NCI-H2029 (cell line): ENCODE measurements at regions not wholly inside any gene's neighbourhood (a gene's known extent, or its start where the extent isn't known, plus 50 kb on each side); places are given as distances from the start of the nearest gene placed in this dataset.
"Not testable (repeated sequence)": the region's sequence is repeated elsewhere in the genome, so short reads cannot be mapped to it uniquely, and the experiment has no call there.

Experiments used
- DNase-seq: peaks from one replicate; lab custom pipeline; 2025; lab: John Stamatoyannopoulos, UW

GRCh38 chr6:1230689-1231605, 81.0 kb upstream of the FOXQ1 start:
- no peak for DNase-seq

DNA sequence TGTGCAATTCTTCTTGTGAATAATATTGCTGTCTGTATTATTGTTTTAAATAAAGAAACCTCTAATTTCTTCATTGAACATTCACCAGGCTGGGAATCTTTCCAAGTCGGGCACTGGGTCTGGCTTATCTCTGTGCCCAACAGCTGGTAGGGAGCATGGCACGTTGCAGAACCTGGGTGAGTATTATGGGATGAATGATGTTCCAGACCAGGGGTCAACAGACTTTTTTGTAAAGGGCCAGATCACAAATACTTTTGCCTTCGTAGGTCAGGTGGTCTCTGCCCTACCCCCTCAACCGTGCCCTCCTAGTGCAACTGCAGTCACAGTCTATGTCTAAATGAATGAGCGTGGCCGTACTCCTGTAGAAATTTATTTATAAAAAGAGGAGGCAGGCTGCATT, 81.6 kb upstream of the FOXQ1 start:
- DNase-seq, result no peak

GRCh38 chr6:1229808-1230207, 82.1 kb upstream of the FOXQ1 start:
- DNase-seq, result no peak

GRCh38 chr6:1229301-1229700, 82.6 kb upstream of the FOXQ1 start:
- no peak for DNase-seq

DNA sequence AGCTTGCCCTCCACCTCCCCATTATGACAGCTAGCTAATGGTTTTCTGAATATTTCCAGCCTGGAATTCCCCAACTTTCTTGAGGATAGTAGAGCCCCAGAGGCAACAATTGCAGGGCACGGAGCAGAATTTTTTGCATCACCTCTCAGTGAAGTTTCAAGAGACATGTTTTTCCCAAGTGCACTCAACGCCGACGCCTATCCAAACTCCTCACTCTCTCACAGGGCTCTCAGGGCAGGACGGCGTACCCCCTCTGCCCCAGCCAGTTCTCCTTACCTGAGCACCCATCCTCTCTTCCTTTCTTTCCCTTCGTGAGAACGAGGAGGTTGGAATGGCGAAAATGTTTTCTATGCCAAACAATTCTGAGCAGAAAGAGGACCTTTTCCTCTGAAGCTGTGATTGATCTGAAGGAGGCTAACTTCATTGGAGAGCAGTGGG, 83.1 kb upstream of the FOXQ1 start:
- no peak for DNase-seq

- peak; percentile 21 for DNase-seq
Observed at GRCh38 chr6:1227935-1228753, 83.8 kb upstream of the FOXQ1 start.

DNA sequence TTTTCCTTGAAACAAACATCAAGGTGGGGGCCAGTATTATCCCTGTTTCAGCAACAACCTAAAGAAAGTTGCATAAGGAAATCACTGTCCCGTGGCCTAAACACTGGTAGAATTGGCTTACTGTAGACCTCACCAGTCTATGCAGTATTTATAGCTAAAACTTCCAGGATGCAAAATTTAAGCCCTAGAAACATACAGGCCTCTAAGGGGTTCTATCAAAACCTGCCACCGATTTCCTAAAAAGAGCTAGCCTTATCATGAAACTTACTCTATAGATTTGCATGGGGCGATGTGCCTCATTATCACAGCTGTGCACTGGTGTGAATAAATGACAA, 84.3 kb upstream of the FOXQ1 start:
- no peak for DNase-seq

DNA sequence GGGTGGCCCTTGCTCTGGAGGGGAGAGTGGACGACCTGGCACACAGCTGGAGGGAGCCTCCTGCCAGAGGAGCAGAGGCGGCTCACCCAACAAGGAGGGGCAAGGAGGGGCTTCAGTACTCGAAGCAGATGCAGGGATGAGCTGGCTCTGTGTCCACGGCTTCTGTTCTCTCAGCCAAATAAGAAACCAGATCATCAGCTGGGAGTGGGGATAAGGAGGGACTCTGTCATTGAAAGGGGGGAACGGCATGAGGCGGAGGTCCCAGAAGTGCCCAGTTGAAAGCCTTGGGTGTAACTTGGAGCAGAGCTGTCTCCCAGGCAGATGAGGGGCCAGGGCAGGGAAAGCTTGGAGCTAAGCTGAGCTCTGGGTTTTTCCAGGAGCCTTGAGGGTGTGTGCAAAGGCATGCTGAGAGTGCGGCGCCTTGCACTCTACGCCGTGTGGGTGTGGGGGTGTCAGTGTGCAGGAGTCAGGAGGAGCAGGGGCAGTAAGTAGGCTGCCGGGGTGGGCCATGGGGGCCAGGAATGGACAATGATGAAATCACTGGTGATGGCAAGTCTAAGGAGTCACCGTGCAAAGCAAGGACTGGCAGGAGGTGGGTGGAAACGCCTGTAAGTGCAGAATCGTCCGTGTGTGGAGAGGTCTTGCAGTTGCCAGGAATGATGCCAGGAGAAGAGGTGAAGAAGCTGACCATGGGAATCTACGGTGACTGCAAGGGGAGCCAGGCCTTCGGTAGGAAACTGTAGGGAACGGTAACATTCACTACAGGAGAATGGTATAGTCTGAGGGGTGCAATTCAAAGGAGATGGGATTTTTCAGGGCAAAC, 85.4 kb upstream of the FOXQ1 start:
- DNase-seq, result no peak

DNA sequence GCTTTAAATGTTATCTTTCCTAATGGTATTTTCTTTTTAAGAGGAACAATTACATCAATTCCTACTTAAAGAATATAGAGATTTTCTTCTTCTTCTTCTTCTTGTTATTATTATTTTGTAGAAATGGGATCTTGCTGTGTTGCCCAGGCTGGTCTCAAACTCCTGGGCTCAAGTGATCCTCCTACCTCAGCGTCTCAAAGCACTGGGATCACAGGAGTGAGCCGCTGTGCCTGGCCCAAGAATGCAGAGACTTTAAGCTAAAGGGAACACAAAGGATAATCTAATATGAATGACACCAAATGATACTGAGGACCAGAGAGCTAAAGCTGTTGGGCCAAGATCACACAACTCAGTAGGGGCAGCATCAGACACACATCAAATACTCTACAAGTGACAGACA, 87.4 kb upstream of the FOXQ1 start:
- DNase-seq, result no peak

GRCh38 chr6:1222728-1223595, 88.9 kb upstream of the FOXQ1 start:
- DNase-seq, result peak; percentile 19

GRCh38 chr6:1217396-1217795, 94.5 kb upstream of the FOXQ1 start:
- no peak for DNase-seq

GRCh38 chr6:1216488-1216974, 95.4 kb upstream of the FOXQ1 start:
- DNase-seq, result peak; percentile 52

DNA sequence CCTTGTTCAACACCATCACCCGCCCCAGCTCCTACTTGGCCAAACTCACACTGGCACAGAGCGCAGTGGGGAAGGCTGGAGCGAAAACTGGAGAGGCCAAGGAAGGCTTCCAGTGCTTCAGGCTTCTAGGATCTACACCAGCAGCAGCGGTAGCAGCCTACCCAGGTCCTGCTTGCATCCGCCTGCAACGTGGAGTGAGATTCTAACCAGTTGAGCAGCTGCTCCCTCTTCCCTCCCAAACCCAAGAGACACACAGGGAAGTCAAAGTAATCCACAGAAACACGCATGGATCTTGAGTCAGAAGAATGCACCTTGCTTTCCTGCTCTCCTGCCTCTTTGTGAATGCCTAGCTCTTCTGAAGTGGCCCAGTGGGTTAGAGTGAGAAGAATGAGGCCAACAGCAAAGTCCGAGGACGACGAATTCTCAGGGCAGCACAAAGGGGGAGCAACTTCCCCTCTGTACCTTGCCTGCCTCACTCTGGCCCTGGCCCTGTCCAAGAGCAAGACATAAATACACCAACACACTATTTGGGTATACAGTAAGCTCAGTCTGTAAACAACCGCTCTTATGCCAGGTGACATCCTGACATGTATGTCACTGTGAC, 95.9 kb upstream of the FOXQ1 start:
- no peak for DNase-seq

GRCh38 chr6:1215023-1215422, 96.9 kb upstream of the FOXQ1 start:
- no peak for DNase-seq

DNA sequence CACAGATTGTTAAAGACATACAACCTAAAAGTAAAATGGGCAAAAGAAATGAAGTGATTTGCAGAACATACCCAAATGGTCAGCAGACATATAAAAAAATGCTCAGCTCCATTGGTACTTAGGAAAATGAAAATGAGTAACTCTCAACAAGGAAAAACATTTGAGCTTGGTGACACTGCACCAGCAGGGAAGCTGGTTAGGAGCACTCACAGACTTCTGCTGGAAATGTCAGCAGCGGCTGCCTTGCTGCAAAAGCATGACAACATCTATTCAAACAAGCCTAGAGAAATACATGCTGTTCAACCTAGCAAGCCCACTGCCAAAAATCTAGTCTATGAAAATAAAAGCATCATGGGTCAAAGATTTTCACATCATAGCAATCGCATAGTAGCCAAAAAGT, 99.0 kb upstream of the FOXQ1 start:
- no peak for DNase-seq

- DNase-seq, result not testable (repeated sequence)
Observed at GRCh38 chr6:1212138-1212537, 99.8 kb upstream of the FOXQ1 start.

- not testable (repeated sequence) for DNase-seq
Observed at GRCh38 chr6:1210631-1211030, 101.3 kb upstream of the FOXQ1 start.

DNA sequence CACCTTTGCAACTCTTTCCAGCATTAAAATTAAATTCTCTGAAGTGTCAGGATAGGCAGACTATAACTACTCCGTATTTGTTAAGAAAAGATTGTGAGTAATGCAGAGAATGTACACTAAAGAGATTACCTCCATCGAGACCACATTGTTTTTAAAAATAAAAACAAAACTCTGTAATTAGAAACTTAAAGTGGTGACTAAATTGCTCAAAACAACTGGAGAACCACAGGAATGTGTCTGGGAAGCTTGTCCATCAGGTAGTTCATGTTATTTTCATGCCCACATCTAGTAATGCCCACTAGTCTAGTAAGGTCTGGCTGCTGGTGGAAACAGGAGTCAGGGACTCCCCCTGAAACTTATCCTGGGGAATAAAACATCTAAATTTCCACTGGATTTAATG, 103.0 kb upstream of the FOXQ1 start:
- no peak for DNase-seq

DNA sequence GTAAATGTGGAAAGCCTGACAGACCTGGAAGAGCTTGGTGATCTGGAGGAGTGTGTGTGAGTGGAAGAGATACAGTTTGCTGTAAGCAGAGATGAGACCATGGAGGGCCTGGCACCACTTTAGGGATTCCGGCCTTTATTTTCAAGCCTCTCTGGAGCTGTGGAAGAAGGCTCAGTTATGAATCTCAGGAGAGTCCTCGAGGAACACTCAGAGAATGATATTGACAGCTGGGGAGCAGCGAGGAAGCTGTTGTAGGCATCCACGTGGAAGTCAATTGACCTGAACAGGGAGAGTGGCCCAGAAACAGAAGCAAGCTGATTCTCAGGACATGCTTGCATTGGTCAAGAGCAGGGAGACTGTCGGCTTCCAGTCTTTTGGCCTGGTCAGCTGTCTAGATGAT, 108.4 kb upstream of the FOXQ1 start:
- DNase-seq, result no peak

DNA sequence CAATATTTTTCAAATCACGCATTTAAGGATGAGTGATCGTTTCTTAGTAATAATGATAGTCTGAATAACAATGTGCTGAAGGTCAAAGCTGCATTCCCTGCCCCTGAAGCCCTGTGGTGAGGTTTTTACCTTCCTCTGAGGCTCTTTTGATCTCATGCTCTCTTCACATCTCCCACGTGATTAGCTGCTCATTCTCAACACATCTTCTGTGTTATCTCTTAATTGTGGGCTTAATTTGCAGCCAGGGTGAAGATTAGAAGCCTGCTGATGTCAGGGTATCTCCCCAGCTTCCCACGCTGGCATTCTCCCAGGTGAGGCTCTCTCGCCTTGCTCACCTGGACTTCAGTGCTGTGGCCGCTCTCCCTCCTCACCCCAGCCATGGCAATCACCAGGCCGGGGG, 109.7 kb upstream of the FOXQ1 start:
- DNase-seq, result no peak
